ENCODE measurements at regions not wholly inside any gene's neighbourhood (a gene's known extent, or its start where the extent isn't known, plus 50 kb on each side); places are given as distances from the start of the nearest gene placed in this dataset.
"Not testable (repeated sequence)": the region's sequence is repeated elsewhere in the genome, so short reads cannot be mapped to it uniquely, and the experiment has no call there.

GRCh38 chr14:40682131-40682913, 924.4 kb upstream of the LRFN5 start:
- no peaks in the 10 kb centered on the region for H3K36me3 ChIP-seq
- H3K27me3 ChIP-seq = no peaks in the 10 kb centered on the region
- intact Hi-C loops (cut with DNase I) = no loop called here
- no peaks in the 10 kb centered on the region for H3K4me1 ChIP-seq
- DNase-seq = no peak
- 76 to 77% methylated on average over 3 of the region's 3 CpGs for WGBS, 2 donors
- no peaks in the 10 kb centered on the region for H3K9me3 ChIP-seq
- H3K4me3 ChIP-seq (replicated peaks in 1 of 3) = no peak overlapping the region
- no peak for TF ChIP-seq POLR2A (IDR thresholded peaks at IDR 0.05)
- no peak for TF ChIP-seq CTCF (IDR thresholded peaks at IDR 0.05)
- no peak overlapping the region for H3K27ac ChIP-seq

- intact Hi-C loops (cut with DNase I) = no loop called here
- no peaks in the 10 kb centered on the region for H3K27me3 ChIP-seq
- no peak for DNase-seq
- H3K4me3 ChIP-seq (replicated peaks in 1 of 3) = no peak overlapping the region
- no peak for TF ChIP-seq CTCF (IDR thresholded peaks at IDR 0.05)
- no peak for TF ChIP-seq POLR2A (IDR thresholded peaks at IDR 0.05)
- H3K4me1 ChIP-seq = no peaks in the 10 kb centered on the region
- H3K27ac ChIP-seq = no peak overlapping the region
- no peaks in the 10 kb centered on the region for H3K36me3 ChIP-seq
- 82 to 83% methylated on average over 1 of the region's 1 CpG for WGBS, 2 donors
- H3K9me3 ChIP-seq = no peaks in the 10 kb centered on the region
These were observed 927.4 kb upstream of the LRFN5 start for GRCh38 chr14:40679256-40679655.

- H3K27ac ChIP-seq; H3K4me1 ChIP-seq; H3K27me3 ChIP-seq; intact Hi-C loops (cut with DNase I); H3K36me3 ChIP-seq; DNase-seq; H3K4me3 ChIP-seq (replicated peaks in 1 of 3); H3K9me3 ChIP-seq: not testable (repeated sequence)
These were observed 929.5 kb upstream of the LRFN5 start for GRCh38 chr14:40677206-40677605.

- WGBS, 2 donors = 79 to 89% methylated on average over 1 of the region's 1 CpG
- H3K27me3 ChIP-seq = no peaks in the 10 kb centered on the region
- DNase-seq = no peak
- H3K9me3 ChIP-seq = no peaks in the 10 kb centered on the region
- H3K36me3 ChIP-seq = no peaks in the 10 kb centered on the region
- TF ChIP-seq CTCF (IDR thresholded peaks at IDR 0.05) = no peak
- no peak for TF ChIP-seq POLR2A (IDR thresholded peaks at IDR 0.05)
- H3K27ac ChIP-seq = no peak overlapping the region
- H3K4me1 ChIP-seq = no peaks in the 10 kb centered on the region
- H3K4me3 ChIP-seq (replicated peaks in 1 of 3) = no peak overlapping the region
- intact Hi-C loops (cut with DNase I) = no loop called here
These were observed 932.2 kb upstream of the LRFN5 start for GRCh38 chr14:40674502-40674901.

GRCh38 chr14:40656311-40656710, 950.4 kb upstream of the LRFN5 start:
- no peak overlapping the region for H3K27ac ChIP-seq
- no peaks in the 10 kb centered on the region for H3K4me1 ChIP-seq
- no peaks in the 10 kb centered on the region for H3K27me3 ChIP-seq
- no peak for DNase-seq
- TF ChIP-seq CTCF (IDR thresholded peaks at IDR 0.05) = no peak
- H3K36me3 ChIP-seq = no peaks in the 10 kb centered on the region
- no peak overlapping the region for H3K4me3 ChIP-seq (replicated peaks in 1 of 3)
- no peaks in the 10 kb centered on the region for H3K9me3 ChIP-seq
- intact Hi-C loops (cut with DNase I) = no loop called here
